GM12892 (cell line): ENCODE measurements at regions not wholly inside any gene's neighbourhood (a gene's known extent, or its start where the extent isn't known, plus 50 kb on each side); places are given as distances from the start of the nearest gene placed in this dataset.

Experiments
- POLR2A ChIP-seq: IDR thresholded peaks from 2 replicates; pipeline ENCODE4 v1.6.1; 2011; ENCODE audit warnings: low read depth, low read length, control low read depth
- POLR2AphosphoS5 ChIP-seq: IDR thresholded peaks from 2 replicates; pipeline ENCODE4 v1.6.1; 2011; ENCODE audit warnings: low read depth, low read length, control low read depth
- TAF1 ChIP-seq: IDR thresholded peaks from 2 replicates; pipeline ENCODE4 v1.6.1; 2011; ENCODE audit warnings: low read depth, mild to moderate bottlenecking, control low read depth, low read length, borderline replicate concordance

DNA sequence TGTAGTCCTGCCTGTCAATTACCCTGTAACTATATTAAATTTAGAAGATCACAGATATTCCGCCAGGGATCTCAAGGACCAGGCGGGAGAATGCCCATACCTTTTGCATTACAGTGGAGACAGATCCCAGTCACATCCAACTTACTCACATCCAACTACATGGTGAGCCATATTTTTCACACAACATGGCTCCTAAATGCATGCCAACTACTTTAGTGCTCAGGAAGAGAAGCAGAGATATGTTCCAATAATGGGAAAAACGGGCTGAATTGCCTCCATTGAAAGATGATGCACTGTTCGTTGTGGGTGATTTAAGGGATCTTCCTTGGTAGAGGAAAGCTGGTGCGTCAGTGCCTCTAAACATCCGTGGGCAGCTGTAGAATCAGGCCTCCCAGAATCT, 304.5 kb downstream of the CD83 start:
- TF ChIP-seq POLR2A, result no peak
- TF ChIP-seq TAF1, result no peak
- no peak for TF ChIP-seq POLR2AphosphoS5
